Natural killer cell (primary cell): ENCODE measurements at regions not wholly inside any gene's neighbourhood (a gene's known extent, or its start where the extent isn't known, plus 50 kb on each side); places are given as distances from the start of the nearest gene placed in this dataset.

Experiments used
- ATAC-seq, 3 donors: fragments of 150-1000 bp in 2 of 3; fragments of 200-7000 bp in 1 of 3; cut with Tn5 transposase; 1 replicate in 1 of 3; 2 replicates in 2 of 3; pipeline ENCODE4 v1.10.0; 2021; ENCODE audit warnings: mild to moderate bottlenecking in 2 of 3, moderate library complexity in 2 of 3
- DNase-seq, 2 donors: peaks; one replicate each; pipeline versions ENCODE4 v3.0.0 to v3.0.0-alpha.2; 2013 to 2021; ENCODE audit warnings: mixed read lengths in 1 of 2
- H3K27ac ChIP-seq: one replicate; pipeline ENCODE4 v1.5.1; 2013; ENCODE audit warnings: mild to moderate bottlenecking, low read length
- H3K27me3 ChIP-seq: one replicate; pipeline ENCODE4 v1.6.1; 2013; ENCODE audit warnings: low read length; ENCODE audit not compliant: control insufficient read depth, insufficient read depth
- H3K36me3 ChIP-seq: one replicate; pipeline ENCODE4 v1.6.1; 2013; ENCODE audit warnings: low read length; ENCODE audit not compliant: control insufficient read depth, insufficient read depth
- H3K4me1 ChIP-seq: one replicate; pipeline ENCODE4 v1.6.1; 2013; ENCODE audit warnings: low read length; ENCODE audit not compliant: control insufficient read depth, insufficient read depth
- H3K4me3 ChIP-seq: one replicate; pipeline ENCODE4 v1.5.1; 2013; ENCODE audit warnings: low read length
- H3K9me3 ChIP-seq: one replicate; pipeline ENCODE4 v1.6.1; 2013; ENCODE audit warnings: low read length; ENCODE audit not compliant: control insufficient read depth, insufficient read depth
- H3K27ac Mint-ChIP-seq, 2 donors: one replicate each; pipeline ENCODE4 v1.8.0; 2022; ENCODE audit warnings: mild to moderate bottlenecking in 2 of 2, mixed read lengths in 2 of 2, moderate library complexity in 1 of 2
- H3K27me3 Mint-ChIP-seq, 2 donors: one replicate each; pipeline ENCODE4 v1.8.0; 2022; ENCODE audit warnings: low read depth in 2 of 2, mixed read lengths in 2 of 2
- H3K36me3 Mint-ChIP-seq: one replicate; pipeline ENCODE4 v1.8.0; 2022; ENCODE audit warnings: mixed read lengths
- H3K4me1 Mint-ChIP-seq, 2 donors: one replicate each; pipeline ENCODE4 v1.8.0; 2022; ENCODE audit warnings: mixed read lengths in 2 of 2
- H3K4me3 Mint-ChIP-seq: one replicate; pipeline ENCODE4 v1.8.0; 2022; ENCODE audit warnings: mild to moderate bottlenecking, moderate library complexity, mixed read lengths
- H3K9me3 Mint-ChIP-seq, 2 donors: one replicate each; pipeline ENCODE4 v1.8.0; 2022; ENCODE audit warnings: mixed read lengths in 2 of 2
- CTCF ChIP-seq: fragments of 200-600 bp; IDR thresholded peaks from one replicate; pipeline ENCODE4 v1.8.0; 2022; ENCODE audit warnings: antibody characterized with exemption
- WGBS: methylation state at CpG from one replicate; pipeline ENCODE4 v1.1.7; 2013; ENCODE audit warnings: missing lambda C conversion rate; ENCODE audit not compliant: insufficient coverage; 5-methylcytosine and 5-hydroxymethylcytosine counted together
- intact Hi-C: fragments of 100-400 bp; cut with micrococcal nuclease; formaldehyde crosslinking; loops from one replicate; pipeline ENCODE4 v1.14.2; 2022

- WGBS: 100% methylated on average over 1 of the region's 1 CpG
- peaks cover 12% of the 10 kb centered on the region in 2 donors for H3K4me1 Mint-ChIP-seq
- H3K36me3 Mint-ChIP-seq: no peaks in the 10 kb centered on the region
Measured at GRCh38 chr12:102736328-102736727, 180.7 kb downstream of the PAH start.

GRCh38 chr12:102735104-102735503 lies 181.9 kb downstream of the PAH start:
- H3K27ac Mint-ChIP-seq: peak overlapping the region; percentile 78 to 86
- H3K4me3 ChIP-seq: no peak overlapping the region
- no peaks in the 10 kb centered on the region for H3K36me3 Mint-ChIP-seq
- 17% methylated on average over 3 of the region's 3 CpGs for WGBS
- no peaks in the 10 kb centered on the region for H3K27me3 ChIP-seq
- no peak for TF ChIP-seq CTCF
- H3K4me1 Mint-ChIP-seq: peaks cover 12% of the 10 kb centered on the region in 2 donors
- DNase-seq (peak in 1 of 2 donors; percentile 2), ATAC-seq (peak; percentile 68 to 81 (median 74))
- H3K27me3 Mint-ChIP-seq: no peaks in the 10 kb centered on the region
- H3K4me3 Mint-ChIP-seq: peak overlapping the region; percentile 50
- no peaks in the 10 kb centered on the region for H3K36me3 ChIP-seq
- H3K4me1 ChIP-seq: peaks cover 6% of the 10 kb centered on the region
- H3K9me3 Mint-ChIP-seq: peaks cover 3 to 4% of the 10 kb centered on the region in 2 donors
- peak overlapping the region; percentile 25 for H3K27ac ChIP-seq
- intact Hi-C loops: no loop called here
- H3K9me3 ChIP-seq: peaks cover 4% of the 10 kb centered on the region

More at GRCh38 chr12:102736328-102736727, 180.7 kb downstream of the PAH start:
- TF ChIP-seq CTCF: no peak
- H3K27me3 ChIP-seq: no peaks in the 10 kb centered on the region
- DNase-seq (no peak), ATAC-seq (no peak)
- intact Hi-C loops: no loop called here
- H3K27me3 Mint-ChIP-seq: no peaks in the 10 kb centered on the region
- H3K9me3 Mint-ChIP-seq: peaks cover 3 to 4% of the 10 kb centered on the region in 2 donors
- peaks cover 4% of the 10 kb centered on the region for H3K9me3 ChIP-seq
- no peak overlapping the region for H3K4me3 Mint-ChIP-seq
- H3K36me3 ChIP-seq: no peaks in the 10 kb centered on the region
- no peak overlapping the region for H3K27ac Mint-ChIP-seq
- peaks cover 6% of the 10 kb centered on the region for H3K4me1 ChIP-seq
- no peak overlapping the region for H3K4me3 ChIP-seq
- H3K27ac ChIP-seq: no peak overlapping the region

GRCh38 chr12:102730996-102731395 lies 186.0 kb downstream of the PAH start:
- no peak for ATAC-seq

More at GRCh38 chr12:102730996-102731395, 186.0 kb downstream of the PAH start:
- Histone ChIP-seq H3K9me3 (no peaks in the 10 kb centered on the region), H3K36me3 (no peaks in the 10 kb centered on the region), H3K27ac (no peak overlapping the region), H3K4me3 (no peak overlapping the region), H3K27me3 (no peaks in the 10 kb centered on the region), H3K4me1 (peaks cover 6% of the 10 kb centered on the region)
- Mint-ChIP-seq H3K27me3 (no peaks in the 10 kb centered on the region), H3K36me3 (no peaks in the 10 kb centered on the region), H3K4me1 (peaks cover 12% of the 10 kb centered on the region in 2 donors), H3K4me3 (no peak overlapping the region), H3K9me3 (peaks cover 0 to 2% of the 10 kb centered on the region in 2 donors), H3K27ac (no peak overlapping the region)
- intact Hi-C loops: no loop called here
- DNase-seq: no peak
- WGBS: 85% methylated on average over 8 of the region's 8 CpGs
- no peak for TF ChIP-seq CTCF
